GM12878 (cell line): ENCODE measurements at regions not wholly inside any gene's neighbourhood (a gene's known extent, or its start where the extent isn't known, plus 50 kb on each side); places are given as distances from the start of the nearest gene placed in this dataset.
A peak's percentile ranks its signal among the peaks of the same experiment; 100 is the strongest.

Source experiments
- ATAC-seq: fragments of 200-7000 bp; cut with Tn5 transposase; 3 replicates; pipeline ENCODE4 v1.9.1; 2020; ENCODE audit warnings: mild to moderate bottlenecking, moderate library complexity
- BruUV-seq: library from RNA; stranded (reverse); fragments of 400-500 nt; replicated peaks from 2 replicates; lab custom pipeline; 2021; lab: Mats Ljungman, UMichigan
- CTCF ChIA-PET: fragments of 300-600 bp; sonication (Branson Sonifier 250); formaldehyde crosslinking; extraction: SDS; loops from one replicate; lab custom pipeline; 2021; ENCODE audit warnings: inconsistent platforms; lab: Yijun Ruan, JAX
- POLR2A ChIA-PET: fragments of 350-600 bp; formaldehyde crosslinking; extraction: SDS; loops from one replicate; lab custom pipeline; 2021; ENCODE audit warnings: inconsistent platforms; lab: Charles Lee
- RAD21 ChIA-PET: fragments of 300-600 bp; sonication (Branson Sonifier 250); formaldehyde crosslinking; loops from one replicate; lab custom pipeline; 2023; ENCODE audit warnings: antibody characterized with exemption; ENCODE audit not compliant: unreplicated experiment; lab: Charles Lee
- SMC1A ChIA-PET: fragments of 300-600 bp; sonication (Branson Sonifier 250); formaldehyde crosslinking; loops from one replicate; lab custom pipeline; 2023; ENCODE audit not compliant: unreplicated experiment, uncharacterized antibody; lab: Charles Lee
- DNase-seq: peaks from one replicate; pipeline ENCODE4 v3.0.0-alpha.2; 2011; ENCODE audit warnings: low read depth, low spot score
- FAIRE-seq: peaks from 3 replicates; lab custom pipeline; 2011; peaks lifted over from hg19 to GRCh38; lab: Jason Lieb, UNC
- H2AFZ ChIP-seq: 2 replicates; pipeline ENCODE4 v1.6.0; 2011; ENCODE audit warnings: low read depth, low read length, control low read depth; ENCODE audit not compliant: control insufficient read depth
- H3K27ac ChIP-seq: 2 replicates; pipeline ENCODE4 v1.5.1; 2011; ENCODE audit warnings: control low read depth; ENCODE audit not compliant: control insufficient read depth, insufficient read depth
- H3K27me3 ChIP-seq, 2 experiments: replicated peaks in 1 of 2; 2 replicates each; pipeline versions ENCODE4 v1.6.0 to v1.6.1; 2011; ENCODE audit warnings: low read length in 1 of 2; ENCODE audit not compliant: control insufficient read depth in 2 of 2, insufficient read depth in 2 of 2
- H3K36me3 ChIP-seq, 2 experiments: 2 replicates each; pipeline ENCODE4 v1.5.1; 2011; ENCODE audit warnings: low read length in 1 of 2; ENCODE audit not compliant: control insufficient read depth in 2 of 2, insufficient read depth in 2 of 2
- H3K4me1 ChIP-seq: 2 replicates; pipeline ENCODE4 v1.6.1; 2011; ENCODE audit warnings: mild to moderate bottlenecking, low read length, moderate library complexity, mixed read lengths; ENCODE audit not compliant: control insufficient read depth, insufficient read depth
- H3K4me2 ChIP-seq: 2 replicates; pipeline ENCODE4 v1.6.0; 2011; ENCODE audit warnings: control low read depth; ENCODE audit not compliant: control insufficient read depth, insufficient read depth
- H3K4me3 ChIP-seq: fragments of 200-600 bp; sonication (generic); 2 replicates; pipeline ENCODE4 v1.5.1; 2016
- H3K79me2 ChIP-seq: 2 replicates; pipeline ENCODE4 v1.6.0; 2011; ENCODE audit warnings: low read length; ENCODE audit not compliant: control insufficient read depth, insufficient read depth
- H3K9ac ChIP-seq: 2 replicates; pipeline ENCODE4 v1.8.0; 2011; ENCODE audit warnings: low read length, control low read depth, mixed read lengths; ENCODE audit not compliant: control insufficient read depth, insufficient read depth
- H3K9me3 ChIP-seq: replicated peaks from 3 replicates; pipeline ENCODE4 v1.5.1; 2011; ENCODE audit warnings: mild to moderate bottlenecking, low read length; ENCODE audit not compliant: control insufficient read depth, insufficient read depth
- H4K20me1 ChIP-seq: 2 replicates; pipeline ENCODE4 v1.6.0; 2011; ENCODE audit not compliant: control insufficient read depth, insufficient read depth
- BACH1 ChIP-seq: fragments of 450-650 bp; IDR thresholded peaks from 2 replicates; pipeline ENCODE4 v1.6.1; 2017; ENCODE audit warnings: mild to moderate bottlenecking, borderline replicate concordance
- BHLHE40 ChIP-seq, 2 experiments: fragments of 450-650 bp in 1 of 2; IDR thresholded peaks; 2 replicates each; pipeline ENCODE4 v1.6.1; 2011 to 2017; ENCODE audit warnings: low read depth in 2 of 2, borderline replicate concordance in 1 of 2, improper control_type of control experiment in 1 of 2, low read length in 1 of 2, mild to moderate bottlenecking in 1 of 2
- CEBPB ChIP-seq, 2 experiments: fragments of 150-350 bp in 1 of 2; IDR thresholded peaks; 2 replicates each; pipeline ENCODE4 v1.6.1; 2012 to 2014; ENCODE audit warnings: low read depth in 2 of 2, low read length in 2 of 2, borderline replicate concordance in 1 of 2, inconsistent platforms in 1 of 2
- CREM ChIP-seq: IDR thresholded peaks from 2 replicates; pipeline ENCODE4 v1.6.1; 2014; ENCODE audit warnings: antibody characterized with exemption, low read depth
- DPF2 ChIP-seq: fragments of 450-650 bp; IDR thresholded peaks from 2 replicates; pipeline ENCODE4 v1.6.1; 2017; ENCODE audit warnings: mild to moderate bottlenecking
- EZH2 ChIP-seq: IDR thresholded peaks from 2 replicates; pipeline ENCODE4 v1.6.1; 2012; ENCODE audit warnings: low read depth, mild to moderate bottlenecking, control low read depth, inconsistent platforms, low read length, borderline replicate concordance; ENCODE audit not compliant: control insufficient read depth
- FOXM1 ChIP-seq: IDR thresholded peaks from 2 replicates; pipeline ENCODE4 v1.6.1; 2012; ENCODE audit warnings: low read depth, mild to moderate bottlenecking, inconsistent platforms, low read length, moderate library complexity
- GATAD2B ChIP-seq: fragments of 450-650 bp; conservative IDR thresholded peaks from 2 replicates; pipeline ENCODE4 v1.6.1; 2017; ENCODE audit warnings: low read depth, mild to moderate bottlenecking, moderate library complexity
- HCFC1 ChIP-seq: fragments of 150-350 bp; IDR thresholded peaks from 2 replicates; pipeline ENCODE4 v1.6.1; 2014; ENCODE audit warnings: low read length
- IKZF1 ChIP-seq: fragments of 450-650 bp; conservative IDR thresholded peaks from 2 replicates; pipeline ENCODE4 v1.6.1; 2017; ENCODE audit warnings: antibody characterized with exemption, mild to moderate bottlenecking
- IKZF2 ChIP-seq, 2 experiments: fragments of 450-650 bp; IDR thresholded peaks; 2 replicates each; pipeline ENCODE4 v1.6.1; 2017; ENCODE audit warnings: mild to moderate bottlenecking in 2 of 2, moderate library complexity in 2 of 2
- JUNB ChIP-seq: IDR thresholded peaks from 2 replicates; pipeline ENCODE4 v1.6.1; 2016; ENCODE audit warnings: antibody characterized with exemption, mild to moderate bottlenecking
- MEF2A ChIP-seq: IDR thresholded peaks from 2 replicates; pipeline ENCODE4 v1.6.1; 2011; ENCODE audit warnings: low read depth, mild to moderate bottlenecking, low read length, moderate library complexity; ENCODE audit not compliant: insufficient read depth
- MEF2B ChIP-seq: fragments of 450-650 bp; IDR thresholded peaks from 2 replicates; pipeline ENCODE4 v1.6.1; 2018; ENCODE audit warnings: mild to moderate bottlenecking, moderate library complexity; ENCODE audit not compliant: partially characterized antibody, poor library complexity, severe bottlenecking
- MTA2 ChIP-seq: fragments of 450-650 bp; IDR thresholded peaks from 2 replicates; pipeline ENCODE4 v1.6.1; 2016; ENCODE audit warnings: low read depth, mild to moderate bottlenecking, moderate library complexity
- NBN ChIP-seq: fragments of 450-650 bp; IDR thresholded peaks from 2 replicates; pipeline ENCODE4 v1.6.1; 2016
- NFIC ChIP-seq: IDR thresholded peaks from 2 replicates; pipeline ENCODE4 v1.6.1; 2012; ENCODE audit warnings: low read depth, mild to moderate bottlenecking, inconsistent platforms, low read length, moderate library complexity
- PAX8 ChIP-seq: fragments of 450-650 bp; IDR thresholded peaks from 2 replicates; pipeline ENCODE4 v1.6.1; 2017; ENCODE audit warnings: mild to moderate bottlenecking, moderate library complexity
- PBX3 ChIP-seq: IDR thresholded peaks from 2 replicates; pipeline ENCODE4 v1.6.1; 2011; ENCODE audit warnings: mild to moderate bottlenecking, low read depth, low read length, moderate library complexity; ENCODE audit not compliant: insufficient replicate concordance
- PML ChIP-seq: IDR thresholded peaks from 2 replicates; pipeline ENCODE4 v1.6.1; 2012; ENCODE audit warnings: low read length, inconsistent platforms
- POU2F2 ChIP-seq: IDR thresholded peaks from 3 replicates; pipeline ENCODE4 v1.6.1; 2011; ENCODE audit warnings: low read depth, mild to moderate bottlenecking, low read length, borderline replicate concordance
- RELA ChIP-seq: fragments of 450-650 bp; IDR thresholded peaks from 2 replicates; pipeline ENCODE4 v1.8.0; 2014; ENCODE audit warnings: borderline replicate concordance; ENCODE audit not compliant: partially characterized antibody
- RUNX3 ChIP-seq: IDR thresholded peaks from 2 replicates; pipeline ENCODE4 v1.6.1; 2012; ENCODE audit warnings: low read length, inconsistent platforms
- SIX5 ChIP-seq: IDR thresholded peaks from 2 replicates; pipeline ENCODE4 v1.6.1; 2011; ENCODE audit warnings: mild to moderate bottlenecking, low read depth, low read length, moderate library complexity; ENCODE audit not compliant: severe bottlenecking
- STAT3 ChIP-seq: IDR thresholded peaks from 2 replicates; pipeline ENCODE4 v1.6.1; 2011; ENCODE audit warnings: low read depth, low read length, improper control_type of control experiment
- TCF3 ChIP-seq: IDR thresholded peaks from 2 replicates; pipeline ENCODE4 v1.6.1; 2012; ENCODE audit warnings: low read depth, mild to moderate bottlenecking, low read length, borderline replicate concordance; ENCODE audit not compliant: insufficient read depth
- ZNF217 ChIP-seq: fragments of 450-650 bp; IDR thresholded peaks from 2 replicates; pipeline ENCODE4 v1.6.1; 2017; ENCODE audit warnings: antibody characterized with exemption, mild to moderate bottlenecking
- WGBS: methylation state at CpG from one replicate; pipeline ENCODE4 v1.1.6; 2016; ENCODE audit warnings: low lambda C conversion rate; ENCODE audit not compliant: insufficient replicate concordance, insufficient coverage; ENCODE audit errors: missing lambda C conversion rate; 5-methylcytosine and 5-hydroxymethylcytosine counted together
- in situ Hi-C: fragments of 300-500 bp; cut with MboI; formaldehyde crosslinking; loops from 9 replicates; pipeline ENCODE4 v1.14.3; 2018; ENCODE audit warnings: mixed read lengths
- intact Hi-C: fragments of 100-400 bp; cut with micrococcal nuclease; formaldehyde crosslinking; loops from one replicate; pipeline ENCODE4 v1.14.2; 2022; ENCODE audit not compliant: unreplicated experiment

GRCh38 chr12:75738486-75738885, 227.1 kb upstream of the KRR1 start:
- CTCF ChIA-PET = interaction anchor here (0.8 to 2.5 kb wide), 4 partner anchors 35 to 234 kb away, joined by 3 to 10 read pairs (median 4); no protein-coding TSS in a partner anchor
- RAD21 ChIA-PET = interaction anchor here (0.5 to 2.5 kb wide), 13 partner anchors 20 to 298 kb away, joined by 3 to 14 read pairs (median 4); partner anchors contain the start of gene PHLDA1
- Histone ChIP-seq H3K9me3 (no peaks in the 10 kb centered on the region), H3K9ac (no peak overlapping the region), H3K27me3 (no peaks in the 10 kb centered on the region), H3K27ac (no peak overlapping the region), H3K36me3 (no peaks in the 10 kb centered on the region), H3K4me3 (no peak overlapping the region), H3K4me1 (no peaks in the 10 kb centered on the region), H4K20me1 (no peaks in the 10 kb centered on the region), H3K4me2 (no peak overlapping the region), H3K79me2 (no peaks in the 10 kb centered on the region), H2AFZ (peak overlapping the region; percentile 4; the same call in 1 of the 2 replicates)
- FAIRE-seq (no peak), ATAC-seq (peak; percentile 96), DNase-seq (peak; percentile 16)
- POLR2A ChIA-PET = interaction anchor here (1.0 to 1.3 kb wide), 2 partner anchors 8 to 293 kb away, joined by 3 read pairs; no protein-coding TSS in a partner anchor
- WGBS = 0% methylated on average over 2 of the region's 2 CpGs
- BruUV-seq = no TSS peak
- SMC1A ChIA-PET = interaction anchor here (0.6 to 3.0 kb wide), 17 partner anchors 12 to 295 kb away, joined by 3 to 13 read pairs (median 6); no protein-coding TSS in a partner anchor
- intact Hi-C loops (no loop called here), in situ Hi-C loops (no loop called here)
- TF ChIP-seq CEBPB (IDR thresholded peaks at IDR 0.05; ENCODE audit: borderline replicate concordance in 1 of 2, low read depth in 2 of 2, low read length in 2 of 2) = no peak
- TF ChIP-seq STAT3 = no peak
- TF ChIP-seq MTA2 = peak; percentile 74
- no peak for TF ChIP-seq PAX8
- TF ChIP-seq JUNB = peak; percentile 63
- peak in 1 of 2 experiments; percentile 51; a peak in 1 of 4 replicates for TF ChIP-seq BHLHE40 (IDR thresholded peaks at IDR 0.05; ENCODE audit: borderline replicate concordance in 1 of 2, low read depth in 2 of 2, low read length in 1 of 2)
- peak; percentile 29; the same call in 1 of the 2 replicates for TF ChIP-seq IKZF1
- peak; percentile 61; the same call in 1 of the 2 replicates for TF ChIP-seq FOXM1
- no peak for TF ChIP-seq ZNF217
- TF ChIP-seq MEF2A = peak; percentile 83; the same call in 1 of the 2 replicates
- peak; percentile 69; the same call in 1 of the 2 replicates for TF ChIP-seq CREM
- peak; percentile 51 for TF ChIP-seq MEF2B
- TF ChIP-seq PBX3 = no peak
- TF ChIP-seq TCF3 = no peak
- TF ChIP-seq HCFC1 = no peak
- TF ChIP-seq IKZF2 (IDR thresholded peaks at IDR 0.05) = peak; percentile 38 to 41; a peak in 2 of 4 replicates
- TF ChIP-seq RUNX3 = peak; percentile 93
- TF ChIP-seq NBN = 0 out of 2 replicates have a peak, but pooled peaks have one; percentile 27
- TF ChIP-seq PML = peak; percentile 31; the same call in 1 of the 2 replicates
- no peak for TF ChIP-seq RELA
- TF ChIP-seq DPF2 = 0 out of 2 replicates have a peak, but pooled peaks have one; percentile 50
- TF ChIP-seq GATAD2B = no peak
- TF ChIP-seq EZH2 = no peak
- peak; percentile 71 for TF ChIP-seq NFIC
- peak; percentile 44; the same call in 1 of the 2 replicates for TF ChIP-seq BACH1
- TF ChIP-seq SIX5 = no peak
- TF ChIP-seq POU2F2 = peak; percentile 69; the same call in 2 of the 3 replicates
